HepG2 (cell line): ENCODE measurements at regions not wholly inside any gene's neighbourhood (a gene's known extent, or its start where the extent isn't known, plus 50 kb on each side); places are given as distances from the start of the nearest gene placed in this dataset.

ENCODE experiments used
- ATAC-seq: fragments of 200-7000 bp; cut with Tn5 transposase; 3 replicates; pipeline ENCODE4 v1.9.1; 2020; ENCODE audit warnings: mild to moderate bottlenecking, moderate library complexity
- BruUV-seq: library from RNA; stranded (reverse); fragments of 400-500 nt; replicated peaks from 2 replicates; lab custom pipeline; 2021; lab: Mats Ljungman, UMichigan
- CTCF ChIA-PET: fragments of 300-600 bp; formaldehyde crosslinking; extraction: SDS; loops from one replicate; lab custom pipeline; 2021; ENCODE audit warnings: low total read pairs, inconsistent platforms, low intra/inter-chr PET ratio; lab: Yijun Ruan, JAX
- POLR2A ChIA-PET: fragments of 350-600 bp; sonication (Branson Sonifier 250); formaldehyde crosslinking; loops from one replicate; lab custom pipeline; 2020; ENCODE audit warnings: antibody characterized with exemption, inconsistent platforms; lab: Yijun Ruan, JAX
- DNase-seq: peaks from one replicate; pipeline ENCODE4 v3.0.0-alpha.2; 2015; ENCODE audit warnings: low spot score
- FAIRE-seq: peaks from 3 replicates; lab custom pipeline; 2011; peaks lifted over from hg19 to GRCh38; lab: Jason Lieb, UNC
- H2AFZ ChIP-seq: one replicate; pipeline ENCODE4 v1.6.1; 2011; ENCODE audit warnings: low read length, inconsistent platforms
- H3K27ac ChIP-seq: fragments of 300-600 bp; 3 replicates; pipeline ENCODE4 v1.8.0; 2011; ENCODE audit warnings: mixed run types, mild to moderate bottlenecking, mixed read lengths, low read length, inconsistent platforms; ENCODE audit not compliant: insufficient read depth; ENCODE audit errors: extremely low read length
- H3K27me3 ChIP-seq, 2 experiments: fragments of 200-600 bp in 1 of 2; 2 replicates in 1 of 2; 3 replicates in 1 of 2; pipeline versions ENCODE4 v1.6.0 to v1.8.0; 2011; ENCODE audit warnings: low read length in 2 of 2, mild to moderate bottlenecking in 2 of 2, moderate library complexity in 2 of 2, inconsistent platforms in 1 of 2; ENCODE audit not compliant: insufficient read depth in 2 of 2, control insufficient read depth in 1 of 2
- H3K36me3 ChIP-seq, 2 experiments: fragments of 200-600 bp in 1 of 2; replicated peaks in 1 of 2; 2 replicates in 1 of 2; 3 replicates in 1 of 2; pipeline versions ENCODE4 v1.5.1 to v1.8.0; 2011; ENCODE audit warnings: low read length in 2 of 2, inconsistent platforms in 1 of 2; ENCODE audit not compliant: insufficient read depth in 2 of 2, control insufficient read depth in 1 of 2
- H3K4me1 ChIP-seq: 2 replicates; pipeline ENCODE4 v1.5.1; 2012; ENCODE audit warnings: low read length, inconsistent platforms; ENCODE audit not compliant: insufficient read depth
- H3K4me2 ChIP-seq: 2 replicates; pipeline ENCODE4 v1.6.0; 2011; ENCODE audit warnings: low read depth, low read length, inconsistent platforms
- H3K4me3 ChIP-seq, 3 experiments: fragments of 200-600 bp in 1 of 3; sonication (generic), shearing (Covaris generic) in 1 of 3; replicated peaks in 1 of 3; 2 replicates each; pipeline ENCODE4 v1.5.1; 2011 to 2016; ENCODE audit warnings: low read length in 3 of 3, inconsistent platforms in 2 of 3, low read depth in 2 of 3, mild to moderate bottlenecking in 2 of 3, control low read depth in 1 of 3, mixed read lengths in 1 of 3; ENCODE audit not compliant: insufficient read depth in 1 of 3
- H3K79me2 ChIP-seq: one replicate; pipeline ENCODE4 v1.6.1; 2011; ENCODE audit warnings: low read length, inconsistent platforms; ENCODE audit not compliant: insufficient read depth
- H3K9ac ChIP-seq: 2 replicates; pipeline ENCODE4 v1.6.0; 2011; ENCODE audit warnings: mild to moderate bottlenecking, low read depth, low read length, inconsistent platforms; ENCODE audit not compliant: insufficient read depth
- H3K9me3 ChIP-seq: 2 replicates; pipeline ENCODE4 v1.5.1; 2012; ENCODE audit warnings: mild to moderate bottlenecking, low read length
- H4K20me1 ChIP-seq: 2 replicates; pipeline ENCODE4 v1.6.0; 2011; ENCODE audit warnings: inconsistent platforms, mild to moderate bottlenecking, low read length, moderate library complexity; ENCODE audit not compliant: insufficient read depth
- NFE2L2 ChIP-seq: fragments of 150-350 bp; IDR thresholded peaks from 2 replicates; pipeline ENCODE4 v1.6.1; 2014; ENCODE audit warnings: low read length
- RAD51 ChIP-seq: fragments of 450-650 bp; IDR thresholded peaks from 2 replicates; pipeline ENCODE4 v1.6.1; 2016; ENCODE audit warnings: borderline replicate concordance
- TP53 ChIP-seq: sonication (generic); formaldehyde crosslinking; conservative IDR thresholded peaks from 2 replicates; pipeline ENCODE4 v1.4.0; 2020; ENCODE audit warnings: missing genetic modification reagents
- ZKSCAN8 ChIP-seq: IDR thresholded peaks from 2 replicates; pipeline ENCODE4 v1.6.1; 2016; ENCODE audit warnings: borderline replicate concordance, missing genetic modification reagents, missing compliant biosample characterization
- ZNF274 ChIP-seq: sonication (generic); formaldehyde crosslinking; IDR thresholded peaks from 2 replicates; pipeline ENCODE4 v1.5.1; 2020; ENCODE audit warnings: mild to moderate bottlenecking, missing genetic modification reagents
- ZSCAN12 ChIP-seq: sonication (generic); formaldehyde crosslinking; IDR thresholded peaks from 2 replicates; pipeline ENCODE4 v1.9.0; 2021; ENCODE audit warnings: mild to moderate bottlenecking, missing genetic modification reagents
- WGBS: methylation state at CpG from one replicate; pipeline ENCODE4 v1.1.6; 2017; ENCODE audit warnings: low lambda C conversion rate; 5-methylcytosine and 5-hydroxymethylcytosine counted together
- in situ Hi-C: cut with HindIII; loops from 2 replicates; pipeline ENCODE4 v1.10.0; 2017; ENCODE audit warnings: low pct_unique_long_range_greater_than_20kb; ENCODE audit not compliant: extremely low pct_ligation_motif_present
- intact Hi-C: fragments of 100-400 bp; cut with micrococcal nuclease; formaldehyde crosslinking; loops from one replicate; pipeline ENCODE4 v1.10.0; 2022; ENCODE audit not compliant: unreplicated experiment
- TF ChIP-seq, protein P1 (sequence below): sonication (generic); formaldehyde crosslinking; IDR thresholded peaks from 2 replicates; pipeline ENCODE4; 2020; ENCODE audit warnings: missing genetic modification reagents, mild to moderate bottlenecking, borderline replicate concordance
- TF ChIP-seq, protein P2 (sequence below): sonication (generic); formaldehyde crosslinking; IDR thresholded peaks from 2 replicates; pipeline ENCODE4 v1.4.0; 2020; ENCODE audit warnings: missing genetic modification reagents, mild to moderate bottlenecking, borderline replicate concordance
- TF ChIP-seq, protein P3 (sequence below): sonication (generic); formaldehyde crosslinking; IDR thresholded peaks from 2 replicates; pipeline ENCODE4 v1.5.0; 2020; ENCODE audit warnings: mild to moderate bottlenecking, missing genetic modification reagents, borderline replicate concordance

DNA sequence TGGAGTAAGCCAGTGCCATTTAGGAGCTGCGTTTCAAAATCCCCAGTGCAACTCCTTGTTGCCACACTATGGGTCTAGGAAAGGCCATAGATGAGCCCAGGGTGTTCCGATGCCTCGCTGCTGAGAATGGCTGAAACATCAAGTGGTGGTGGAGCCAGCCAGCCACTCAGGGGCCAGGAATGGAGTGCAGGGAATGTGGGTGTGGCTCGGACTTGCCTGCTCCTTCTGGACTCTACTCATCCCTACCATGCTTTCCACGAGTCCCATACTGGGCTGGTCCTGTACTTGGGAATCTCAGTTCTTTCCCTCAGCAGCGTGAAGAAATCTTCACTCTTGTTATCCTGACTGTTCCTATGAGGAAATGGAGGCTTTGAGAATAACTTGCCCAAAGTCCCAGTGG, 143.5 kb downstream of the INSIG2 start:
- no peaks in the 10 kb centered on the region for H3K36me3 ChIP-seq
- no TSS peak for BruUV-seq
- H3K27me3 ChIP-seq: peaks cover 0 to 9% of the 10 kb centered on the region in 2 experiments; a peak in 1 of 5 replicates
- H3K4me2 ChIP-seq: no peak overlapping the region
- in situ Hi-C loops (no loop called here), intact Hi-C loops (no loop called here)
- no peaks in the 10 kb centered on the region for H3K4me1 ChIP-seq
- no peaks in the 10 kb centered on the region for H3K9me3 ChIP-seq
- CTCF ChIA-PET: no interaction called here
- TF ChIP-seq ZSCAN12 (no peak), ZNF274 (CRISPR knock-in tag) (no peak), NFE2L2 (no peak), TP53 (CRISPR knock-in tag) (no peak), ZKSCAN8 (no peak), RAD51 (no peak)
- TF ChIP-seq, protein P1, sequence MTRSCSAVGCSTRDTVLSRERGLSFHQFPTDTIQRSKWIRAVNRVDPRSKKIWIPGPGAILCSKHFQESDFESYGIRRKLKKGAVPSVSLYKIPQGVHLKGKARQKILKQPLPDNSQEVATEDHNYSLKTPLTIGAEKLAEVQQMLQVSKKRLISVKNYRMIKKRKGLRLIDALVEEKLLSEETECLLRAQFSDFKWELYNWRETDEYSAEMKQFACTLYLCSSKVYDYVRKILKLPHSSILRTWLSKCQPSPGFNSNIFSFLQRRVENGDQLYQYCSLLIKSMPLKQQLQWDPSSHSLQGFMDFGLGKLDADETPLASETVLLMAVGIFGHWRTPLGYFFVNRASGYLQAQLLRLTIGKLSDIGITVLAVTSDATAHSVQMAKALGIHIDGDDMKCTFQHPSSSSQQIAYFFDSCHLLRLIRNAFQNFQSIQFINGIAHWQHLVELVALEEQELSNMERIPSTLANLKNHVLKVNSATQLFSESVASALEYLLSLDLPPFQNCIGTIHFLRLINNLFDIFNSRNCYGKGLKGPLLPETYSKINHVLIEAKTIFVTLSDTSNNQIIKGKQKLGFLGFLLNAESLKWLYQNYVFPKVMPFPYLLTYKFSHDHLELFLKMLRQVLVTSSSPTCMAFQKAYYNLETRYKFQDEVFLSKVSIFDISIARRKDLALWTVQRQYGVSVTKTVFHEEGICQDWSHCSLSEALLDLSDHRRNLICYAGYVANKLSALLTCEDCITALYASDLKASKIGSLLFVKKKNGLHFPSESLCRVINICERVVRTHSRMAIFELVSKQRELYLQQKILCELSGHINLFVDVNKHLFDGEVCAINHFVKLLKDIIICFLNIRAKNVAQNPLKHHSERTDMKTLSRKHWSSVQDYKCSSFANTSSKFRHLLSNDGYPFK (CRISPR knock-in tag): peak; percentile 74; the same call in 1 of the 2 replicates
- TF ChIP-seq, protein P2, sequence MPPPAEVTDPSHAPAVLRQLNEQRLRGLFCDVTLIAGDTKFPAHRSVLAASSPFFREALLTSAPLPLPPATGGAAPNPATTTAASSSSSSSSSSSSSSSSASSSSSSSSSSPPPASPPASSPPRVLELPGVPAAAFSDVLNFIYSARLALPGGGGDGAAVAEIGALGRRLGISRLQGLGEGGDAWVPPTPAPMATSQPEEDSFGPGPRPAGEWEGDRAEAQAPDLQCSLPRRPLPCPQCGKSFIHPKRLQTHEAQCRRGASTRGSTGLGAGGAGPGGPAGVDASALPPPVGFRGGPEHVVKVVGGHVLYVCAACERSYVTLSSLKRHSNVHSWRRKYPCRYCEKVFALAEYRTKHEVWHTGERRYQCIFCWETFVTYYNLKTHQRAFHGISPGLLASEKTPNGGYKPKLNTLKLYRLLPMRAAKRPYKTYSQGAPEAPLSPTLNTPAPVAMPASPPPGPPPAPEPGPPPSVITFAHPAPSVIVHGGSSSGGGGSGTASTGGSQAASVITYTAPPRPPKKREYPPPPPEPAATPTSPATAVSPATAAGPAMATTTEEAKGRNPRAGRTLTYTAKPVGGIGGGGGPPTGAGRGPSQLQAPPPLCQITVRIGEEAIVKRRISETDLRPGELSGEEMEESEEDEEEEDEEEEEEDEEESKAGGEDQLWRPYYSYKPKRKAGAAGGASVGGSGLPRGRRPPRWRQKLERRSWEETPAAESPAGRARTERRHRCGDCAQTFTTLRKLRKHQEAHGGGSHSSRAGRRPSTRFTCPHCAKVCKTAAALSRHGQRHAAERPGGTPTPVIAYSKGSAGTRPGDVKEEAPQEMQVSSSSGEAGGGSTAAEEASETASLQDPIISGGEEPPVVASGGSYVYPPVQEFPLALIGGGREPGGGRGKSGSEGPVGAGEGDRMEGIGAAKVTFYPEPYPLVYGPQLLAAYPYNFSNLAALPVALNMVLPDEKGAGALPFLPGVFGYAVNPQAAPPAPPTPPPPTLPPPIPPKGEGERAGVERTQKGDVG: no peak
- TF ChIP-seq, protein P3, sequence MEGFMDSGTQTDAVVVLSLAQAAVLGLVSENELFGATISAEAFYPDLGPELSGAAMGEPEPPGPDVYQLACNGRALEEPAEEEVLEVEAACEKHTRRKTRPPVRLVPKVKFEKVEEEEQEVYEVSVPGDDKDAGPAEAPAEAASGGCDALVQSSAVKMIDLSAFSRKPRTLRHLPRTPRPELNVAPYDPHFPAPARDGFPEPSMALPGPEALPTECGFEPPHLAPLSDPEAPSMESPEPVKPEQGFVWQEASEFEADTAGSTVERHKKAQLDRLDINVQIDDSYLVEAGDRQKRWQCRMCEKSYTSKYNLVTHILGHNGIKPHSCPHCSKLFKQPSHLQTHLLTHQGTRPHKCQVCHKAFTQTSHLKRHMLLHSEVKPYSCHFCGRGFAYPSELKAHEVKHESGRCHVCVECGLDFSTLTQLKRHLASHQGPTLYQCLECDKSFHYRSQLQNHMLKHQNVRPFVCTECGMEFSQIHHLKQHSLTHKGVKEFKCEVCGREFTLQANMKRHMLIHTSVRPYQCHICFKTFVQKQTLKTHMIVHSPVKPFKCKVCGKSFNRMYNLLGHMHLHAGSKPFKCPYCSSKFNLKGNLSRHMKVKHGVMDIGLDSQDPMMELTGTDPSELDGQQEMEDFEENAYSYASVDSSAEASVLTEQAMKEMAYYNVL: no peak
- FAIRE-seq: no peak
- H3K27ac ChIP-seq: no peak overlapping the region
- WGBS: 20% methylated on average over 6 of the region's 6 CpGs
- POLR2A ChIA-PET: no interaction called here
- DNase-seq: no peak
- no peak overlapping the region for H3K9ac ChIP-seq
- no peak overlapping the region for H3K4me3 ChIP-seq
- no peak for ATAC-seq
- H2AFZ ChIP-seq: no peak overlapping the region
- H3K79me2 ChIP-seq: no peaks in the 10 kb centered on the region
- H4K20me1 ChIP-seq: no peaks in the 10 kb centered on the region
